ENCODE measurements at regions not wholly inside any gene's neighbourhood (a gene's known extent, or its start where the extent isn't known, plus 50 kb on each side); places are given as distances from the start of the nearest gene placed in this dataset.
"Not testable (repeated sequence)": the region's sequence is repeated elsewhere in the genome, so short reads cannot be mapped to it uniquely, and the experiment has no call there.

GRCh38 chr1:203411431-203411830, 60.5 kb upstream of the FMOD start:
- not testable (repeated sequence) for TF ChIP-seq COPS2 (conservative IDR thresholded peaks at IDR 0.05); MAX (CRISPR knock-in tag; IDR thresholded peaks at IDR 0.05); SP2 (IDR thresholded peaks at IDR 0.05; ENCODE audit: extremely low read depth, low read depth, low read length, poor library complexity, severe bottlenecking); NR1H2 (CRISPR knock-in tag; IDR thresholded peaks at IDR 0.05); BCLAF1 (IDR thresholded peaks at IDR 0.05; ENCODE audit: borderline replicate concordance in 1 of 2, control insufficient read depth in 1 of 2, low read depth in 2 of 2, low read length in 1 of 2); NFIC (IDR thresholded peaks at IDR 0.05); EP300 (IDR thresholded peaks at IDR 0.05; ENCODE audit: low read length); TCF7L2 (IDR thresholded peaks at IDR 0.05; ENCODE audit: low read depth, low read length); TEAD2 (tag; IDR thresholded peaks at IDR 0.05); STAT6 (CRISPR knock-in tag; IDR thresholded peaks at IDR 0.05); GABPB1 (CRISPR knock-in tag; IDR thresholded peaks at IDR 0.05); PCBP1 (IDR thresholded peaks at IDR 0.05; ENCODE audit: low read depth, low read length, poor library complexity, severe bottlenecking); CREM (IDR thresholded peaks at IDR 0.05; ENCODE audit: low read depth); CTCF (IDR thresholded peaks at IDR 0.05 in 2 of 3, conservative IDR thresholded peaks at IDR 0.05 in 1 of 3; ENCODE audit: insufficient read depth in 2 of 3, low read depth in 1 of 3, low read length in 3 of 3)
